ENCODE measurements at regions not wholly inside any gene's neighbourhood (a gene's known extent, or its start where the extent isn't known, plus 50 kb on each side); places are given as distances from the start of the nearest gene placed in this dataset.

DNA sequence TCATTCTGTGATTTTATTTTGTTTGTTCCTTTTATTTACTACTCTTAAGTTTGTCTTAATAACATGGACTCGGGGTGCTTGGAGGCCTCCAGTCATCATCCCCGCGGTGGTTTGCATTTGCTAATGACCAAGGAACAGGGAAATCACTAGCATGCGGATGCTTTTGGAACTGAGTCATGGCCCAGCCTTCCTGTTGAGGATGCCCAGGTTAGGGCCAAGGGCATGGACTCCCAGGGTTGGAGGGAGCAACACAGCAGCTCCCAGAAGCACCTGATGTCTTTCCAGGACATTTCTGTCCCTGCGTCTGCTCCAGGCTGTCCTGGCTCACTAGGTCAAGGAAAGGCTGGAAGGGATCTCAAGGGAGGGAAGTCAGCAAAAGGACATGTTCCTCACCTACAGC lies 423.7 kb upstream of the TSHZ3 start:
- TF ChIP-seq POLR2A (IDR thresholded peaks at IDR 0.05; ENCODE audit: low read length) (no peak), GATA1 (IDR thresholded peaks at IDR 0.05; ENCODE audit: low read depth, low read length) (no peak)
